Stomach smooth muscle (tissue), 2 donors: ENCODE measurements at regions not wholly inside any gene's neighbourhood (a gene's known extent, or its start where the extent isn't known, plus 50 kb on each side); places are given as distances from the start of the nearest gene placed in this dataset.

ENCODE experiments used
- H3K27ac ChIP-seq: one replicate; pipeline ENCODE4 v1.7.0; 2013; ENCODE audit warnings: mild to moderate bottlenecking, low read length, inconsistent platforms
- H3K27me3 ChIP-seq, 2 donors: one replicate each; pipeline ENCODE4 v1.7.0; 2013; ENCODE audit warnings: low read length in 2 of 2; ENCODE audit not compliant: insufficient read depth in 2 of 2, control insufficient read depth in 1 of 2
- H3K36me3 ChIP-seq, 2 donors: one replicate each; pipeline ENCODE4 v1.7.0; 2013; ENCODE audit warnings: low read length in 2 of 2; ENCODE audit not compliant: control insufficient read depth in 2 of 2, insufficient read depth in 2 of 2
- H3K4me1 ChIP-seq: one replicate; pipeline ENCODE4 v1.7.0; 2013; ENCODE audit warnings: low read length; ENCODE audit not compliant: control insufficient read depth, insufficient read depth
- H3K4me3 ChIP-seq, 2 donors: one replicate each; pipeline ENCODE4 v1.7.0; 2013; ENCODE audit warnings: low read length in 2 of 2
- H3K9ac ChIP-seq, 2 donors: one replicate each; pipeline ENCODE4 v1.7.0; 2013; ENCODE audit warnings: low read length in 2 of 2, mild to moderate bottlenecking in 1 of 2
- H3K9me3 ChIP-seq, 2 donors: one replicate each; pipeline ENCODE4 v1.7.0; 2013; ENCODE audit warnings: low read length in 2 of 2; ENCODE audit not compliant: control insufficient read depth in 2 of 2
- donor health status: healthy.
- donor health status: Pancreatic carcinoma.

- Histone ChIP-seq H3K9ac (no peak overlapping the region), H3K27ac (no peak overlapping the region), H3K4me1 (no peaks in the 10 kb centered on the region), H3K9me3 (peaks cover 0 to 3% of the 10 kb centered on the region in 2 donors), H3K27me3 (peaks cover 0 to 5% of the 10 kb centered on the region in 2 donors), H3K36me3 (no peaks in the 10 kb centered on the region), H3K4me3 (no peak overlapping the region)
These were observed 751.4 kb upstream of the HS6ST1 start for GRCh38 chr2:129069875-129070594.

- H3K4me3 ChIP-seq: no peak overlapping the region
- no peaks in the 10 kb centered on the region for H3K4me1 ChIP-seq
- H3K36me3 ChIP-seq: no peaks in the 10 kb centered on the region
- no peak overlapping the region for H3K9ac ChIP-seq
- H3K27ac ChIP-seq: no peak overlapping the region
- peaks cover 0 to 3% of the 10 kb centered on the region in 2 donors for H3K9me3 ChIP-seq
- H3K27me3 ChIP-seq: peaks cover 0 to 5% of the 10 kb centered on the region in 2 donors
These were observed 752.0 kb upstream of the HS6ST1 start for GRCh38 chr2:129070663-129071062.

GRCh38 chr2:129071531-129071930 is 752.9 kb upstream of the HS6ST1 start:
- no peak overlapping the region for H3K4me3 ChIP-seq
- no peak overlapping the region for H3K27ac ChIP-seq
- no peaks in the 10 kb centered on the region for H3K4me1 ChIP-seq
- no peak overlapping the region for H3K9ac ChIP-seq
- peaks cover 0 to 3% of the 10 kb centered on the region in 2 donors for H3K9me3 ChIP-seq
- H3K27me3 ChIP-seq: peaks cover 0 to 5% of the 10 kb centered on the region in 2 donors
- H3K36me3 ChIP-seq: no peaks in the 10 kb centered on the region

- Histone ChIP-seq H3K4me1 (no peaks in the 10 kb centered on the region), H3K27ac (no peak overlapping the region), H3K4me3 (no peak overlapping the region), H3K9me3 (no peaks in the 10 kb centered on the region), H3K27me3 (peaks cover 0 to 4% of the 10 kb centered on the region in 2 donors), H3K36me3 (no peaks in the 10 kb centered on the region), H3K9ac (no peak overlapping the region)
These were observed 755.7 kb upstream of the HS6ST1 start for GRCh38 chr2:129074298-129074920.

- Histone ChIP-seq H3K4me1 (no peaks in the 10 kb centered on the region), H3K9me3 (no peaks in the 10 kb centered on the region), H3K27me3 (no peaks in the 10 kb centered on the region), H3K9ac (no peak overlapping the region), H3K4me3 (no peak overlapping the region), H3K27ac (no peak overlapping the region), H3K36me3 (no peaks in the 10 kb centered on the region)
These were observed 759.9 kb upstream of the HS6ST1 start for GRCh38 chr2:129078548-129078947.

- Histone ChIP-seq H3K9ac (no peak overlapping the region), H3K9me3 (no peaks in the 10 kb centered on the region), H3K27ac (no peak overlapping the region), H3K4me3 (no peak overlapping the region), H3K27me3 (no peaks in the 10 kb centered on the region), H3K4me1 (no peaks in the 10 kb centered on the region), H3K36me3 (no peaks in the 10 kb centered on the region)
These were observed 762.2 kb upstream of the HS6ST1 start for GRCh38 chr2:129080715-129081476.

- H3K9ac ChIP-seq: no peak overlapping the region
- no peaks in the 10 kb centered on the region for H3K9me3 ChIP-seq
- no peaks in the 10 kb centered on the region for H3K27me3 ChIP-seq
- no peak overlapping the region for H3K4me3 ChIP-seq
- no peaks in the 10 kb centered on the region for H3K36me3 ChIP-seq
- no peaks in the 10 kb centered on the region for H3K4me1 ChIP-seq
- no peak overlapping the region for H3K27ac ChIP-seq
These were observed 766.7 kb upstream of the HS6ST1 start for GRCh38 chr2:129085386-129085785.

GRCh38 chr2:129087133-129087813 is 768.6 kb upstream of the HS6ST1 start:
- Histone ChIP-seq H3K4me3 (no peak overlapping the region), H3K9ac (no peak overlapping the region), H3K27me3 (no peaks in the 10 kb centered on the region), H3K27ac (no peak overlapping the region), H3K9me3 (no peaks in the 10 kb centered on the region), H3K4me1 (no peaks in the 10 kb centered on the region), H3K36me3 (no peaks in the 10 kb centered on the region)

- Histone ChIP-seq H3K36me3 (no peaks in the 10 kb centered on the region), H3K27ac (no peak overlapping the region), H3K4me1 (no peaks in the 10 kb centered on the region), H3K9me3 (no peaks in the 10 kb centered on the region), H3K27me3 (no peaks in the 10 kb centered on the region), H3K9ac (no peak overlapping the region), H3K4me3 (no peak overlapping the region)
These were observed 773.0 kb upstream of the HS6ST1 start for GRCh38 chr2:129091620-129092019.

GRCh38 chr2:129092956-129093355 is 774.3 kb upstream of the HS6ST1 start:
- H3K4me1 ChIP-seq: no peaks in the 10 kb centered on the region
- no peak overlapping the region for H3K4me3 ChIP-seq
- H3K9ac ChIP-seq: no peak overlapping the region
- H3K27me3 ChIP-seq: no peaks in the 10 kb centered on the region
- H3K9me3 ChIP-seq: no peaks in the 10 kb centered on the region
- H3K36me3 ChIP-seq: no peaks in the 10 kb centered on the region
- H3K27ac ChIP-seq: no peak overlapping the region
